Ishikawa (cell line): ENCODE measurements at regions not wholly inside any gene's neighbourhood (a gene's known extent, or its start where the extent isn't known, plus 50 kb on each side); places are given as distances from the start of the nearest gene placed in this dataset.

Source experiments
- EP300 ChIP-seq: IDR thresholded peaks from 2 replicates; pipeline ENCODE4 v1.6.1; 2012; ENCODE audit warnings: borderline replicate concordance
- TCF12 ChIP-seq: IDR thresholded peaks from 2 replicates; pipeline ENCODE4 v1.6.1; 2012; ENCODE audit warnings: low read depth
- TEAD4 ChIP-seq: IDR thresholded peaks from 2 replicates; pipeline ENCODE4 v1.6.1; 2012
- ZBTB7A ChIP-seq: IDR thresholded peaks from 2 replicates; pipeline ENCODE4 v1.6.1; 2012; ENCODE audit warnings: low read depth

DNA sequence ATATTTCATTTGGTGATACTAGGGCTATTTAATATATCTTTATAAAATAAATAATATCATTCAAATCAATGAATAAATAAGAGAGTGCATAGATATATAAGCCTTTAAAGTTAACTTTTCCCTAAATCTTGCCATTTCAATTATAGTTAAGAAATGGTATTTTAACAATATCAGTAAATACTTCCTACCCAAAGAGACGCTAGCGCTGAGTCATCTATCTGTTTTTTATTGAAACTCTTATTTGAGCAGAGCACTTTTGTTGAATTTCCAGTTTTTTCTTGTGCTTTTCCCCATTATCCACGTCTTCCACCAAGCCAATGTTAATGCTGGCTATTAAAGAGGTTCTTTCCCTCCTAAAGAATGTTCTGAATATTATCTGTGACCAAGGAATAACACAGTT lies 639.3 kb downstream of the DSC3 start:
- TF ChIP-seq TCF12: no peak
- TF ChIP-seq EP300: no peak
- no peak for TF ChIP-seq TEAD4
- no peak for TF ChIP-seq ZBTB7A
